Epithelial cell of proximal tubule (primary cell): ENCODE measurements at regions not wholly inside any gene's neighbourhood (a gene's known extent, or its start where the extent isn't known, plus 50 kb on each side); places are given as distances from the start of the nearest gene placed in this dataset.

Source experiments
- DNase-seq: peaks from one replicate; pipeline ENCODE4 v3.0.0-alpha.2; 2011; ENCODE audit warnings: low read depth
- H3K4me3 ChIP-seq: 2 replicates; pipeline ENCODE4 v1.5.1; 2011; ENCODE audit warnings: low read depth, mild to moderate bottlenecking, low read length
- TF ChIP-seq, protein P1 (sequence below): conservative IDR thresholded peaks from 2 replicates; pipeline ENCODE4 v1.5.1; 2012; ENCODE audit warnings: low read depth, mild to moderate bottlenecking, low read length

GRCh38 chr7:26531926-26532325, 240.3 kb downstream of the SNX10 start:
- DNase-seq: no peak
- TF ChIP-seq, protein P1, sequence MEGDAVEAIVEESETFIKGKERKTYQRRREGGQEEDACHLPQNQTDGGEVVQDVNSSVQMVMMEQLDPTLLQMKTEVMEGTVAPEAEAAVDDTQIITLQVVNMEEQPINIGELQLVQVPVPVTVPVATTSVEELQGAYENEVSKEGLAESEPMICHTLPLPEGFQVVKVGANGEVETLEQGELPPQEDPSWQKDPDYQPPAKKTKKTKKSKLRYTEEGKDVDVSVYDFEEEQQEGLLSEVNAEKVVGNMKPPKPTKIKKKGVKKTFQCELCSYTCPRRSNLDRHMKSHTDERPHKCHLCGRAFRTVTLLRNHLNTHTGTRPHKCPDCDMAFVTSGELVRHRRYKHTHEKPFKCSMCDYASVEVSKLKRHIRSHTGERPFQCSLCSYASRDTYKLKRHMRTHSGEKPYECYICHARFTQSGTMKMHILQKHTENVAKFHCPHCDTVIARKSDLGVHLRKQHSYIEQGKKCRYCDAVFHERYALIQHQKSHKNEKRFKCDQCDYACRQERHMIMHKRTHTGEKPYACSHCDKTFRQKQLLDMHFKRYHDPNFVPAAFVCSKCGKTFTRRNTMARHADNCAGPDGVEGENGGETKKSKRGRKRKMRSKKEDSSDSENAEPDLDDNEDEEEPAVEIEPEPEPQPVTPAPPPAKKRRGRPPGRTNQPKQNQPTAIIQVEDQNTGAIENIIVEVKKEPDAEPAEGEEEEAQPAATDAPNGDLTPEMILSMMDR: no peak
- H3K4me3 ChIP-seq: no peak overlapping the region

DNA sequence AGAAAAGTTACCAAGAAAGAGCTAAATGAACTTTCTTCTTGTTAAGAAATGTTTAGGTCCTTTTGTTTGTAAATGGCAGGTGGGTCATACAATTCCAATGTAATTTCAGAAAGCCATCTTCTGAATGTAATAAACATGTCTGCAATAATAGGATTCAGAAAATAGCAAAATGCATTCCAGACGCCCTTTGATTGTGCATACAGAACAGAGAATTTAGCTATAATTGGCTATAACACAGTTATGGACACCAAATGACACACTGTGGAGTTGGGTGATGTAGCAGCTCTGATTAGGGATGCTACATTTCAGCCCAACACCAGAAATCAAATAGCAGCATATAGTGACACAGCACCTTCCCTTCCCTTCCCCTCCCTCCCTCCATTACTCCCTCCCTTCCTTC, 240.8 kb downstream of the SNX10 start:
- no peak overlapping the region for H3K4me3 ChIP-seq
- TF ChIP-seq, protein P1: no peak
- no peak for DNase-seq

DNA sequence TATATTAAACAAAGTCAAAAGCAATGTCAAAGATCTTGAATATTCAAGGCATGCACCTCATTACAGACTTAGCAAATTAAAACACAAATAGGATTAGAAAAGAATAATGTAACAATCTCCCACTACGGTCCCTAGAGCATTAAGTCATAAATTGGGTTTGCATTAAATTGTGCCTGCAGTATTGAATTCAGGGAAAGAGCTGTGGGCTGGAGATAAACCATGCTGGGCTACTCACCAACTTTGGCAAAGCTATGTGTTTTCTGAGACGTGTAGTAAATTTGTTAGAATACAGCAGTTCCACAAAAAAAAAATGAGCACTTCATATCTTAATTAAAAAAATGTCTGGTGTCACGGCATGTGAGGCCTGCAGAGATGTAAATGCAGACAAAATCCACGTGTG, 241.6 kb downstream of the SNX10 start:
- no peak overlapping the region for H3K4me3 ChIP-seq
- DNase-seq: no peak
- TF ChIP-seq, protein P1: no peak

DNA sequence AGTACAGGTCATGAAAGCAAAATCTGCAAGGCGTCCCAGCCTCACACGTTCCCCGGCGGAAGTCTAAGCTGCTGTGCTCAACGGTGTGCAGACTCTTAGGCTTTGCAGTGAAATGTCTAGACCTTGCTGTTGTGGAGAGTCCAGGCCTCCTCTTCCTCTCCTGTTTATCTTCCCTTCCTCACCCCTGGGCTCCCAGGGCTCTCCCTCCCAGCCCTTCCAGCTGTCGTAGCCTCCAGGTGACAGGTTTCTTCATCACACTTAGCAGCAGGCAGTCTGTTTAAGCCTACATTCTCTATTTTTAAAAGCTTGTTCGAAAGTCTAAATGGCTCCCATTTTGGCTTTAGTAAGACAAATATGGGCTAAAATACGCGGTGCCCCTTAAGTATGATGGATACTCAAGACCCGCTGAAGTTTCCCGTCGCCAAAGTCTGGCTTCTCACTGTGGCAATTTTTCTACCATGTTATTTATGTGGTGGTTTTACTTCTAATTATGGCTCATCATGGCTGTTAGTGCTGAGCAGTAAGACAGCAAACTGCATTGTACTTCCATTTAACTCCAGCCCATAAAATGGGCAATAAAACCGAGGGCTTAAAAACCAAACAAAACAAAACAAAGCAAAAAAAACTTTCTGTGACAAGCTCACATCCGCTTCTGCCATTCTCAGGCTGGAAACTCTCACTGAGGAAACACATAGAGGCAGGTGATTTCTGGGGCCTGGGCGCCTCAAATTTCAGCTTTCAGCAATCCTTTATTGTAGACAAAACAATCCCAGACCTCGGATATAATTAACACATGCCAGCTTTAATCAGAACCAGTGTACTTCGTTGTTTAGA, 243.2 kb downstream of the SNX10 start:
- TF ChIP-seq, protein P1: no peak
- H3K4me3 ChIP-seq: no peak overlapping the region
- DNase-seq: no peak

DNA sequence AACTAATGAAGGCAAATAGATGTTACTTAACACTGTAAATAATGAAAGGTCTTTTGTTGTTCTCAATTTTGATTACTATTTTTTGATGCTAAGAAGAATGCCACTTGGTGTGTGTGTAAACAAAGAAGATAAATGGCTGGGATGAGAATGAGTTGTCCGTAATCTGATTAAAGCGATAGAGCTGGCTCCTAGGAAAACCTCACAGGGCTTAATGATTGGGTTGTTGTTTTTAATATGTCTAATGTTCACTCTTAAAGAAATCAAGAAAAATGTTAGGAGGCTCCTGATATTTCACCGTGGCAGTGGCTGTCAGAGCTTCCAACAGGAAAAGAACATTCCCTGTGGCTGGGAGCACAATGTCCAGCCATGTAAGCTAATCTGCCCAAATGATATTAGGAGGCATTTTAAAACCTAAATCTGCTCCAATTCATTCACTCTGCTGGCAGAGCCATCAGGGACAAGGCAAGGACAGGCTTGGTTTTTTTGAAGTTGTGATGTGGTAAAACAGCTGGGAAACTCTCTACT, 243.9 kb downstream of the SNX10 start:
- H3K4me3 ChIP-seq: no peak overlapping the region
- TF ChIP-seq, protein P1: no peak
- no peak for DNase-seq

DNA sequence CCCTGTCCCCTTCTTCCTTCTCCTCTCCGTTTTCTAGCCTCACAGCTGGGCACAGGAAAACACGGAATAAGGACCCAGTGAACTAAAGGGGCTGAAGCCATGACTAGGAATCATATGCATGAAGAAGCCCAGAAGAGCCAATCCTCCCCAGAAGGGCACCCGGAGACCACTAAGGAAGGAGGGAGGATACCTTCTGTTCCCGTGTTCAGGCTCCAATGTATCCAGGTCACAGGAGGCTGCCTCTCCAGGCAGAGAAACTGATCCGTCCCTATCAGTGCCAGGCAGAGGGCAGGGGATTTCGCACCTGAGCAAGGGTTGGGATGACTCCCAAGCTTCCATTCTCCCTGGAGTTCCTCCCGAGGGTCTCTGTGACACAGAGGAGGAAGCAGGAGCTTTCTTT, 246.6 kb downstream of the SNX10 start:
- DNase-seq: no peak
- H3K4me3 ChIP-seq: no peak overlapping the region
- TF ChIP-seq, protein P1: no peak

DNA sequence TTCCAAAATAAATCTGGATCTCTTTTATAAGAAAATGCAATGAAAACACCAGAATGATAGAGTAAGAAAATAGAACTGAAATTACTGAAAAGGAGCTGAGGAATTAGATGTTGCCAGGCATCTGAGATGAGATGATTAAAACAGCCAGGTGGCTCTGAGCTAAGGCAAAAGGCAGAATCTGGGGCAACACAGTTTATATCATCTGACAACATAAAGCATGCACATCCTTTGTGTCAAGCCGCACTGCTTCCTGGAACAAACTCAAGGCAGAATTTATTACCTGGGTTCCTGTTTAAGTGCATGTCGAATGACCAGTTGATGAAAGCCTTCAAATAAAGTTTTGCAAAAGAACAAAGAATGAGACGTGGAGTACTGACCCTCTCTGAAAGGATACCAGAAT, 247.0 kb downstream of the SNX10 start:
- DNase-seq: no peak
- TF ChIP-seq, protein P1: no peak
- H3K4me3 ChIP-seq: no peak overlapping the region
